ENCODE measurements at regions not wholly inside any gene's neighbourhood (a gene's known extent, or its start where the extent isn't known, plus 50 kb on each side); places are given as distances from the start of the nearest gene placed in this dataset.

GRCh38 chr9:78900500-78900899 lies 603.6 kb downstream of the PSAT1 start:
- TF ChIP-seq CTCF (IDR thresholded peaks at IDR 0.05) (no peak), ZFX (IDR thresholded peaks at IDR 0.05; ENCODE audit: borderline replicate concordance) (no peak)

All from 22Rv1 (cell line).